OCI-LY3 (cell line): ENCODE measurements at regions not wholly inside any gene's neighbourhood (a gene's known extent, or its start where the extent isn't known, plus 50 kb on each side); places are given as distances from the start of the nearest gene placed in this dataset.

Source experiments
- CTCF ChIP-seq: fragments of 200-600, 300-600 bp; sonication (generic); IDR thresholded peaks from 2 replicates; pipeline ENCODE4 v1.5.1; 2014; ENCODE audit warnings: antibody characterized with exemption, low read length, low read depth
- EZH2phosphoT487 ChIP-seq: fragments of 200-600 bp; shearing (Covaris generic); IDR thresholded peaks from 2 replicates; pipeline ENCODE4 v1.6.1; 2018; ENCODE audit warnings: antibody characterized with exemption, mixed run types, low read depth

DNA sequence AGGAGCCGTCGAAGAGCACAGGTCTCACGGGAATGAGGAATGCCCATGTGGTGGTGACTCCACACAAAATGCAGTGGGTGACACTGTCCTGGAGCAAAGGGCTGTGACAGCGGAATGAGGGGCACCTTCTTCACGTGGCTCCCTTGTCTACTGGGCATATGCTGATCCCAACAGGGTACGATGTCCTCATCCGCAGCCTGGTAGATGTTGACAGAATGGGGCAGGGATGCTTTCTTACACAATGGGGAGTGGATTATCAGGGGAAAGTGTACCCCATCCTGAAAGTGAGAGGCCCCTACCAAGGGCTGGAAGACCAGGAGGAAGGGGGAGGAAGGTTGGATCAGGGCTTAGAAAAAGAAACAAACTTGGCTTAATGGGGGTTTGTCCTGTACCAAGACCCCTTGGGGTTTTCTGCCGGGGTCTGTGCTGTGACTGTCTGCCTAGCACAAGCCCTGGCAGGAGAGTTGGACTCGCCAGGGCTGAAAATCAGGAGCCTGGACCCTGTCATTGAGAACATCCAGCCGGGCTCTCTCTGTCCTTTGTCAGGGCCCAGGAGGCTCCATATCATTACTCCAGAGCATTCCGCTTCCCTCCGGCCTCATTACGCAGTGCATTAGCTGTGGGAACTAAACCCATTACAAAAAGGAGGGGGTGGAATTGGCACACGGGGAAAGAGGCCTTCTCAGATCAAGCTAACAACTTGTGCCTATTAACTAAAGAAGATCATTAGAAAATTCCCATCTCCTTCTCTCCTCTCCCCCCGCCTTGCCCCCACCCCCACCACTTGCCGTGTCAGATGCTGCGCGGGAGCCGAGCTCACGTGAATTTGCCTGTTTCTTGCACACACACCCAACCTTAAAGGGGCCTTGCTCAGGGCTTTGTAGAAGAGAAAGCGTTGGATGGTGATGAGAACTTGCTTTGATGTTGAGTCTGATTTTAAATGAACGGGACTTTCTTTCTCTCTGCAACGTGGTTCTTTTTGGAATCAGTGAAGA, 171.8 kb upstream of the PARP11 start:
- TF ChIP-seq CTCF (no peak), EZH2phosphoT487 (no peak)
